GM19328 (cell line): ENCODE measurements at regions not wholly inside any gene's neighbourhood (a gene's known extent, or its start where the extent isn't known, plus 50 kb on each side); places are given as distances from the start of the nearest gene placed in this dataset.

Experiments
- ATAC-seq: cut with Tn5 transposase; IDR thresholded peaks from one replicate; pipeline ENCODE4 v1.9.1; 2021; ENCODE audit warnings: mild to moderate bottlenecking, moderate library complexity; ENCODE audit not compliant: unreplicated experiment

- ATAC-seq: no peak
These were observed 385.8 kb downstream of the C3orf38 start for GRCh38 chr3:88535563-88535962.

DNA sequence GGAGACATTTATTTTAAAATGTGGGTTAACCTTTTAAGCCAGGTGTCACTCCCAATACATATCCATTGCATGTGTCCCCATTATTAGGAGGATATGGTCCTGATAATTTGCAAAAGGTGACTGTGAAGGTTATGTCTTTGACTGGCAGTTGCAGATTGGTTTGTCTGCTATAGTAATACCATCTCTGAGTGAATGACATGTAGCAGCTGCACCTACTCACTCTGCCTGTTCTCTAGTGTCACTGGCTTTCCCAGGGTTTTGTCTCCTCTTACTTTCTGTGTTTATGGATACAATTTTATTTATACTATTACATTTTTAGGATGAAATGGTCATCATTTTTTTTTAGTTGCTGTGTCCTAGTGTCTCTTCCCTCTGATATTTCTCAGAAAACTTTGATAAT lies 393.2 kb downstream of the C3orf38 start:
- no peak for ATAC-seq

DNA sequence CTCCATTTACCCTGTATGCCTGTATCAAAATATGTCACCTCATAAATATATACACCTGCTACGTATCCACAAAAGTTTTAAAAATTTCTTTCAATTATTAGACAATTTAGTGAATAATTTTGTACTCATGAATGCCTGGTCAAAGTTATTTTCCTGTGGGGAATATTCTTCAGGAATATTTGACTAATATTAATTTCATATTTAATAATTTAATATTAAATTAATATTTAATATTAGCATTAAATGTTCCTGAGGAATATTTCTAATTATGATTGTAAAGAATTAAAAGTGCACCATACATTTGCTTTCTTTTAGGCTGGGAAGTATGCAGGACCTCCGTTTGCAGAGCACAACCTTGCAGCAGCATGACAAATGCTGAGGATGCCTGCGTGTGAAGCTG lies 422.7 kb downstream of the C3orf38 start:
- no peak for ATAC-seq

DNA sequence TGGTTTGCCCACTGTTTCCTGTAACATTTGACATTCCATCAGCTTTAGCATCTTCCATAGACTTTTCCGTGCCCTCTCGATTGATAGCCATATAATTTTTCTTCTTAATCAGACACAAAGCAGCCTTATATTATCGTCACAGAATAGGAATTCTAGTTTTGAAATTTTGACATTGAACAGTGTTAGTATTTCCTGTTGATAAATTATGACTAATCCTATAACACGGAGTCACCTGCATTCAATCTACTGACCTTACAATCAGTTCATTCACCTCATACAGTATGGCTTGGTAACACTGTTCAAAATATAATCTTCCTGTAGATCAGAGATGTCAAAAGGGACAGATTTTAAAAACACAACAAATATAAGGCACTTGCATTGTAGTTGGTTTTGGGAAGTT lies 423.7 kb downstream of the C3orf38 start:
- ATAC-seq: no peak

DNA sequence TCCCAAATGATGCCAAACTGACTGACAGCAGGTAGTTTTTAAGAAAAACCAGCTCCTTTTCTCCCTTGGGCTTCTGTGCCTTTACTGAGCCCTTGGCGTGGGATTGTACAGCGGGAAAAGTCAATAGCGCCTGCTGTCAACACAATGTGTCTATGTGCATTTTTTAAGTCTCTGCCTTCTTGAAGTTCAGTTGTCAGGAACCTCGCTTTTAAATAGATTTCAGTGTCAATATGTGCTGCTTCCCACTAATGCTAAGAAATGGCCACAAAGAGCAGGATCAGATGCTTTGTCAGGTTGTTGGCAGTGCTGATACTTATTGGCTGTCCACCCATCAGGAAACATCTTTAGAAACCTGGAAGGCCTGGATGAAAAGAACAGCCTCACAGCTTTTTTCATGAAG lies 424.4 kb downstream of the C3orf38 start:
- no peak for ATAC-seq

DNA sequence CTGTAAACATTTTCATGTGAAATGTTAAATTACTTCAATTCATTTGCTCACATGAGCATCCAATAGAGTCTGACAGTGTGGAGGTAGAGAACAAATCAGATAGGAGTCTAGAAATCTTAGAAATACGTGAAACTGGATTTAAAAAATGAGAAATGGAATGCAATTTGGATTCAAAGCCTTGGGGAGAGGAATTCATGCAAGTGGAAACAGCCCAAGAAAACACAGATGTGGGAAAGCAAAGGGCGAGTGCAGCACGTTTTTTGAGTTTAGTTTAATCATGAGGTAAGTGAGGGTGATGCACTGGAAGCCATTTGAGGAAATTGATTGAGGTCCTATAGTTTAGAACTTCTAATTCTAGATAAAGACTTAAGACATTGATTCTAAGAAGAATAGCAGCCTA lies 434.7 kb downstream of the C3orf38 start:
- no peak for ATAC-seq

GRCh38 chr3:88586121-88586640 lies 436.4 kb downstream of the C3orf38 start:
- ATAC-seq: no peak

DNA sequence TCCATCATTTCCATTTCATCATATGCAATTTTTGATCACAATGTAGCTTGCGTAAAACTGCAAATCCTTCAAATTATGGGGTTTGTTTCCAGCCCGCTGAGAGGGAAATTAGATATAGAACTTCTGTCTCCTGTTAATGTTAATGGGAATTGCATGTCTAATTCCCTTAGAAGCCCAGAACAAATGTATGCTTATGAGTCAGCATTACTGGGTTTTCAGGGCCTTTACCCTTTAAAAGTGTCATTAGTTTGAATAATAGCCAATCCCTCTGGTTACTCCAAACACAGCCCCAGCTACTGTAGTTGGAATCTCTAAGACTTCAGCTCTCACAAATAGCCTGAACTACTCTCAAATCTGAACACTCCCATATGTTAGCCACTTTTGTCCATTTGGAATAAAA lies 439.4 kb downstream of the C3orf38 start:
- ATAC-seq: no peak

- ATAC-seq: no peak
These were observed 445.3 kb downstream of the C3orf38 start for GRCh38 chr3:88595026-88595425.

DNA sequence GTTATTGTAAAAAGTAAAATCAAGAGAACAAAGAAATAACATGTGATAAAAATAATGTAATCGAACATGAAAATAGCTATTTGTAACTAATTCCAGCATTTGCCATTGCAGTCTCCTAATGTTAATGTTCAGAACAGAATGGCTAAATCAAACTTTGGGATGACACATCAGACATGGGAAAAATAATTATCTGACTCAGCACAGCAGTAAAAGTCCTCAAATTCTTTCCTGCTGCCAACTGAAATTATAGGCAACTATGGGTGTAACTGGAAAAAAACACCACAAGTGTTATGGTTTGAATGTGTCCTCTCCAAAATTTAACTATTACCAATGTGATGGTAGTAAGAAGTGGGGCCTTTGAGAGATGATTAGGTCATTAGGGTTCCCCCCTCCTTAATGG lies 446.7 kb downstream of the C3orf38 start:
- ATAC-seq: no peak

GRCh38 chr3:88610820-88611219 lies 461.1 kb downstream of the C3orf38 start:
- ATAC-seq: no peak

DNA sequence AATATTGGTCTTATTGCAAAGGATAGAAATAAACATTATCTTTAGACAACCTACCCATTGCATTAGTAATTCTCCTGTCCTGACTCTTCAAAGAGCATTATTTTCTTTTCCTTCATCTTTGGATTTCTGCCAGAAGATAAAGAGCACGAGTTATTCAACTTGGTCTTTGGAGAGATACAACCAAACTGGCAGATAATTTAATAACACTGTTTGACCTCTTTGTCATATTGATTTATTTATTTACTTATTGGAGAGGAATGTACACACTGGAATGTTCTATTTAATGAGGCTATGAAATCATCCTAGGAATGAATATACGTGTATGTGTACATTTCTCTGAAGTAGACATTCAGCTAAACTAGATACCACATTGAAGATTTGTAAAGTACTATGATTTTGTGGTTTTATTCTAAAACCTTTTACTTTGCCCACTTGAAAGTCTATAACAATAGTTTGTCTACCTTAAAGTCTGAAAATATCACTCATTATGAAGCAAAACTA lies 462.1 kb downstream of the C3orf38 start:
- no peak for ATAC-seq

DNA sequence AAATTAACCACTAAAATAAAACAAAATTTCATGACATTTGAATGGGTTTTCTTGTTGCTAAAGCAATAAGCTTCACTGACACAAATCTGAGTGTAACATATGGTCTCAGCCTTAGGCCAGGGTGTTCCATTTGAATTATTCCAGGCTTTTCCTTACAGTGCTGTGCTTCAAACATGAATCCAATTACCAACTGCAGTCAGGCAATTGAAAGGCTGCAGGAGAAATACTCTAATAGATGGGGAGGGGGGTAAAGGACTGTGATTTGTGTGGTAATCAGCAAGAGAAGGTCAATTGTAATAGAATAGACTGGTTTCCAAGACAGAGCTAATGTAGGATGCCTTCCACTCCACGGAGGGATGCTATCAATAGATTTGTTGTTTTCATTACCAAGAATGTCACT lies 466.7 kb downstream of the C3orf38 start:
- no peak for ATAC-seq

DNA sequence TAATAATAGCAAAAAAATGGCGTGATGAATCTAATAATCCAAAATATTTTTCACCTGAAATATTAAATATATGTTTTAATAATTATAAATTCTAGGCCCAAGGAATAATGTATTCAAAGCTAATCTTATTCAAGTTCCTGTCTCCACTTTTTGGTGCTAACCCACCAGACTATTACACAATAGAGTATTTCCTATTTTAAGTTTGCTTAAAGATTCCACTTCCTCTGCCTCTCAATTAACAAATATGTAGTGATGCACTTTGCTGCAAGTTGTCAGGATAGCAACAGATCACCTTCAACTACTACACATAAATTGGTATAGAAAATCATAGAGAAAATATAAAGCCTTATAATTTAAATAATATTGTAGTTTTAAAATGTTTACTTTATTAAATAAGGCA lies 467.5 kb downstream of the C3orf38 start:
- no peak for ATAC-seq

GRCh38 chr3:88618021-88618645 lies 468.4 kb downstream of the C3orf38 start:
- ATAC-seq: no peak

DNA sequence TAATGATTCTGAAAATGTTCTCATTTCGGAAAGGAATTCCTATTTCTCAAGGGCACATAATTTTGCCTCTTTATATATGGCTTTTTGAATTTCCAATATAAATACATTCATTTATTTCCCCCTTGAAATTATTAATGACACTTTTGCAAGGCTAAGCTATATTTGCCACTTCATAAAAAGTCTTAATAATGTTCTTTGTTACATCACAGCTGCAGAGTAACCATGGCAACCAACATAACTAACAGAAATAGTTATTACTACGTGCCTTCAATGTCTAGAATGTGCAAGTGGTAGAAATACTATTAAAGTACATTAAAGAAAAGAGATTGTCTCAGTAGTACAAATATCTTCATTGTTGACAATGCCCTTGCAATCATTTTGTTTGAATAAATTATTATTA lies 471.8 kb downstream of the C3orf38 start:
- ATAC-seq: no peak

- no peak for ATAC-seq
These were observed 473.9 kb downstream of the C3orf38 start for GRCh38 chr3:88623709-88624108.

GRCh38 chr3:88626456-88627120 lies 476.8 kb downstream of the C3orf38 start:
- ATAC-seq: no peak

GRCh38 chr3:88628901-88629300 lies 478.5 kb upstream of the EPHA3 start:
- ATAC-seq: no peak

- no peak for ATAC-seq
These were observed 475.2 kb upstream of the EPHA3 start for GRCh38 chr3:88632226-88632625.

GRCh38 chr3:88640581-88640980 lies 466.8 kb upstream of the EPHA3 start:
- ATAC-seq: no peak

DNA sequence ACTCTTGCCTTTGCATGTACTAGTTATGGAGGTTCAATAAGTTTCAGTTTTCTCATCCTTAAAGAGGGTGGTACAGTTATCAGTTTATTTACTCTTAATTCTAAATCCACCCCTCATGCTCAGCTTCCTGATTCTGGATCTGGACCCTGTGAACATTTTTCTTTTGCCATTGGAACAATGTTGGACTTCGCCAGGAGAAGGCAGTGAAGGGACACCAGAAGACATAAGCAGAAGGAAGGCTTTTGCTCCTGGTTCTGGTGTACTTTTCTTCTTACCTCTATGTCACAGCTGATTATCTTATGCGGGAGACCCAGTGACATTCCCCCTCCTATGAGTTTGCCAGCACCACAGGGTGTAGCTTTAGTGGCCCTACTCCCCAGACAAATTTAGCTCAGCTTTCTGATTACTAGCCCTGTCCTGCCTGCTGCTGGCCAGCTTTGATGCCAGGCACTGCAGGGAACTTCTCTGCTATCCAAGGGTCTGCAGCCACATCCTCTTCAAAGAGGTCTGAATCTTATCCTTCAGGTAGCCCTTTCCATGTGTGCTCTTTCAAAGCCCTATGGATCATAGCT lies 466.3 kb upstream of the EPHA3 start:
- ATAC-seq: no peak
